HCT116 (cell line): ENCODE measurements at regions not wholly inside any gene's neighbourhood (a gene's known extent, or its start where the extent isn't known, plus 50 kb on each side); places are given as distances from the start of the nearest gene placed in this dataset.

ENCODE experiments used
- ATAC-seq: fragments of 200-7000 bp; cut with Tn5 transposase; 2 replicates; pipeline ENCODE4 v1.9.1; 2020; ENCODE audit warnings: mild to moderate bottlenecking, moderate library complexity
- BruUV-seq: library from RNA; stranded (reverse); fragments of 400-500 nt; replicated peaks from 2 replicates; lab custom pipeline; 2021; lab: Mats Ljungman, UMichigan
- CTCF ChIA-PET: fragments of 300-600 bp; sonication (Branson Sonifier 250); formaldehyde crosslinking; loops from one replicate; lab custom pipeline; 2021; ENCODE audit warnings: antibody characterized with exemption; lab: Charles Lee
- POLR2A ChIA-PET: fragments of 300-600, 350-600 bp; sonication (Branson Sonifier 250); formaldehyde crosslinking; loops from one replicate; lab custom pipeline; 2021; ENCODE audit warnings: antibody characterized with exemption; lab: Charles Lee
- RAD21 ChIA-PET, 2 experiments: fragments of 300-600 bp; sonication (Branson Sonifier 250); formaldehyde crosslinking; loops; one replicate each; lab custom pipeline; 2023; ENCODE audit warnings: low total read pairs in 2 of 2; ENCODE audit not compliant: uncharacterized antibody in 2 of 2, unreplicated experiment in 2 of 2, low non-redundant PET in 1 of 2; lab: Charles Lee
- DNase-seq: peaks from one replicate; pipeline ENCODE4 v3.0.0-alpha.2; 2010; ENCODE audit warnings: low read depth, low spot score
- H2AFZ ChIP-seq: fragments of 200-600 bp; shearing (Covaris generic), sonication (generic); 2 replicates; pipeline ENCODE4 v1.6.1; 2017; ENCODE audit warnings: low read depth, mixed run types, mixed read lengths, antibody characterized with exemption, low read length; ENCODE audit not compliant: poor library complexity, severe bottlenecking
- H3K27ac ChIP-seq: 2 replicates; pipeline ENCODE4 v1.5.1; 2012; ENCODE audit warnings: low read depth, low read length
- H3K27me3 ChIP-seq: fragments of 200-600 bp; sonication (generic); 2 replicates; pipeline ENCODE4 v1.6.1; 2016; ENCODE audit warnings: mixed run types, low read length, mixed read lengths; ENCODE audit not compliant: insufficient read depth
- H3K36me3 ChIP-seq, 2 experiments: fragments of 200-500 bp in 1 of 2; fragments of 200-600 bp in 1 of 2; sonication (Bioruptor generic) in 1 of 2; sonication (generic) in 1 of 2; 2 replicates each; pipeline versions ENCODE4 v1.5.1 to v1.6.1; 2014 to 2016; ENCODE audit warnings: low read length in 2 of 2, inconsistent platforms in 1 of 2, mixed read lengths in 1 of 2, mixed run types in 1 of 2; ENCODE audit not compliant: insufficient read depth in 2 of 2, control insufficient read depth in 1 of 2
- H3K4me1 ChIP-seq, 2 experiments: fragments of 200-600 bp in 1 of 2; sonication (generic) in 1 of 2; 2 replicates each; pipeline versions ENCODE4 v1.5.1 to v1.6.1; 2012 to 2017; ENCODE audit warnings: low read length in 2 of 2, inconsistent platforms in 1 of 2, mild to moderate bottlenecking in 1 of 2, mixed read lengths in 1 of 2, mixed run types in 1 of 2, moderate library complexity in 1 of 2; ENCODE audit not compliant: insufficient read depth in 2 of 2, control insufficient read depth in 1 of 2
- H3K4me2 ChIP-seq: fragments of 200-600 bp; sonication (generic); 2 replicates; pipeline ENCODE4 v1.6.1; 2017; ENCODE audit warnings: mixed run types, low read length, mixed read lengths
- H3K4me3 ChIP-seq, 2 experiments: fragments of 200-600 bp in 1 of 2; sonication (generic) in 1 of 2; replicated peaks in 1 of 2; 2 replicates each; pipeline ENCODE4 v1.5.1; 2011 to 2016; ENCODE audit warnings: low read length in 2 of 2, control low read depth in 1 of 2, low read depth in 1 of 2, mild to moderate bottlenecking in 1 of 2, mixed read lengths in 1 of 2, mixed run types in 1 of 2
- H3K79me2 ChIP-seq: fragments of 200-600 bp; sonication (generic); 2 replicates; pipeline ENCODE4 v1.6.1; 2017; ENCODE audit warnings: mild to moderate bottlenecking, mixed run types, low read length, moderate library complexity, mixed read lengths; ENCODE audit not compliant: insufficient read depth
- H3K9ac ChIP-seq: fragments of 200-600 bp; sonication (generic); 2 replicates; pipeline ENCODE4 v1.6.1; 2016; ENCODE audit warnings: low read length, mixed read lengths
- H3K9me2 ChIP-seq: fragments of 200-600 bp; sonication (generic), shearing (Covaris generic); 2 replicates; pipeline ENCODE4 v1.6.1; 2017; ENCODE audit warnings: mixed run types, mild to moderate bottlenecking, moderate library complexity; ENCODE audit not compliant: insufficient read depth
- H3K9me3 ChIP-seq, 2 experiments: fragments of 200-500 bp in 1 of 2; fragments of 200-600 bp in 1 of 2; sonication (Bioruptor generic) in 1 of 2; sonication (generic) in 1 of 2; 2 replicates each; pipeline ENCODE4 v1.6.1; 2014 to 2017; ENCODE audit warnings: low read length in 2 of 2, mixed read lengths in 2 of 2, inconsistent platforms in 1 of 2, low read depth in 1 of 2, mild to moderate bottlenecking in 1 of 2, mixed run types in 1 of 2, moderate library complexity in 1 of 2; ENCODE audit not compliant: control insufficient read depth in 1 of 2, insufficient read depth in 1 of 2
- H4K20me1 ChIP-seq: fragments of 200-600 bp; sonication (generic), shearing (Covaris generic); 2 replicates; pipeline ENCODE4 v1.6.1; 2017; ENCODE audit warnings: mixed run types, mild to moderate bottlenecking, moderate library complexity; ENCODE audit not compliant: insufficient read depth
- CBX3 ChIP-seq: IDR thresholded peaks from 2 replicates; pipeline ENCODE4 v1.6.1; 2012; ENCODE audit warnings: low read depth
- FOSL1 ChIP-seq: IDR thresholded peaks from 2 replicates; pipeline ENCODE4 v1.6.1; 2012; ENCODE audit warnings: low read depth
- POLR2A ChIP-seq: IDR thresholded peaks from 2 replicates; pipeline ENCODE4 v1.7.0; 2011; ENCODE audit warnings: borderline replicate concordance; ENCODE audit not compliant: insufficient read depth, insufficient read length; ENCODE audit errors: extremely low read depth
- SIN3A ChIP-seq: IDR thresholded peaks from 2 replicates; pipeline ENCODE4 v1.6.1; 2012; ENCODE audit warnings: low read depth
- TCF7L2 ChIP-seq: IDR thresholded peaks from 2 replicates; pipeline ENCODE4 v1.7.0; 2011; ENCODE audit warnings: borderline replicate concordance, inconsistent platforms; ENCODE audit not compliant: insufficient read depth, insufficient read length; ENCODE audit errors: extremely low read depth
- intact Hi-C: fragments of 100-400 bp; cut with micrococcal nuclease; formaldehyde crosslinking; loops from 2 replicates; pipeline ENCODE4 v1.10.0; 2022
- TF ChIP-seq, protein P1 (sequence below): IDR thresholded peaks from 2 replicates; pipeline ENCODE4 v1.6.1; 2012

DNA sequence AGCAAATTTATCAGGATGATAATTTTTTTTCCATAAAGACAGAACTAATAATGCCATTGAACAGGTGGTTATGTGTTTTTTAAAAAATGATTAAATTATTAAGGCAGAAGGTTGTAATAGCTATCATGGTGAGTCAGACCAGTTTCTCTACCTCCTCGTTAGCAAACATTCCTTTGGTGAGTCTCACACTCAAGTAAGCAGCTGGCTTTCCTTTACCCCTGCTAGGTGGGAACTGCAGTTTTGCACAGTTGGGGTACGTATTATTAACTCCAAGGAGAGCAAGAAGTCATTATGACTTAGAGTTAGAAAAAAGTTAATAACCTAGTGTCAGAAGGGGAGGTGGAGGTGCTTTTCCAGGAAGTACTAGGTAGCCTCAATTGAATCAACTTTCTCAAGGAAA is 165.3 kb downstream of the SNAPC1 start:
- Histone ChIP-seq H3K9me3 (no peaks in the 10 kb centered on the region), H3K36me3 (no peaks in the 10 kb centered on the region), H3K27ac (no peak overlapping the region), H3K4me2 (no peak overlapping the region), H2AFZ (no peak overlapping the region), H3K9ac (no peak overlapping the region)
- ATAC-seq, result no peak
- RAD21 ChIA-PET, result no interaction called here
- intact Hi-C loops, result no loop called here
- no peak for TF ChIP-seq POLR2A
- no peak for TF ChIP-seq CBX3
- TF ChIP-seq SIN3A, result no peak
- TF ChIP-seq FOSL1, result no peak
- TF ChIP-seq TCF7L2, result no peak
- TF ChIP-seq, all 23 proteins: peak for 0
- ChIA-PET CTCF (interaction anchor here (1.1 kb wide), 1 partner anchor 199 kb away, joined by 4 read pairs; no protein-coding TSS in a partner anchor), POLR2A (no interaction called here)
- peaks cover 59% of the 10 kb centered on the region for H3K27me3 ChIP-seq
- no peak for DNase-seq
- H3K4me3 ChIP-seq, result no peak overlapping the region
- no TSS peak for BruUV-seq
- H3K9me2 ChIP-seq, result no peaks in the 10 kb centered on the region
- H3K4me1 ChIP-seq, result no peaks in the 10 kb centered on the region
- H3K79me2 ChIP-seq, result no peaks in the 10 kb centered on the region
- H4K20me1 ChIP-seq, result no peaks in the 10 kb centered on the region

DNA sequence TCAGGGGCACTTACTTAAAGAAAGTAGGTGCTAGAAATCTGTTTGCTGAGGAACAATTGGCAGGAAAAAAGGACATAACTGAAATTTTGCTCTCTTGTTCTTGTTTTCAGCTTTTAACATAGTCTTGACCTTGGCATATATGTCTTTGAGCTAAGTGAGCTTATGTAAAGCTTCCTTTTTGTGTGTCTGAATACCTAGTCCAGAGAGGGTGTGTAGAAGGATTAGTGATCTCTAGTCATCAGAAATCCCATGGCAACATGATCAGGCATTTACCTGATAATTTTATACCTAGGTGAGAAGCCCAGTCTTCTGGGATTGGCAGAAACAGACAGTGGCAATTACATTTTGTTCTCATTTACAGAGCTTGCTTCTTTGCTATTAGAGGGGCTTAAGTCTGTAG is 166.1 kb downstream of the SNAPC1 start:
- intact Hi-C loops, result no loop called here
- POLR2A ChIA-PET, result no interaction called here
- H3K4me1 ChIP-seq, result no peaks in the 10 kb centered on the region

More for the DNA sequence above, 166.1 kb downstream of the SNAPC1 start:
- BruUV-seq, result no TSS peak
- Histone ChIP-seq H3K4me3 (no peak overlapping the region), H3K4me2 (no peak overlapping the region), H3K79me2 (no peaks in the 10 kb centered on the region), H3K27me3 (peaks cover 66% of the 10 kb centered on the region), H2AFZ (no peak overlapping the region), H3K9ac (no peak overlapping the region)
- no peak for DNase-seq
- no peak for ATAC-seq
- TF ChIP-seq, protein P1, sequence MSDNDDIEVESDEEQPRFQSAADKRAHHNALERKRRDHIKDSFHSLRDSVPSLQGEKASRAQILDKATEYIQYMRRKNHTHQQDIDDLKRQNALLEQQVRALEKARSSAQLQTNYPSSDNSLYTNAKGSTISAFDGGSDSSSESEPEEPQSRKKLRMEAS, result no peak
- no peak for TF ChIP-seq CBX3
- TF ChIP-seq FOSL1, result no peak
- TF ChIP-seq, all 23 proteins: peak for 0
- H3K9me3 ChIP-seq, result no peaks in the 10 kb centered on the region
- H3K27ac ChIP-seq, result no peak overlapping the region
- H3K36me3 ChIP-seq, result no peaks in the 10 kb centered on the region
- CTCF ChIA-PET, result interaction anchor here (1.1 kb wide), 1 partner anchor 198 kb away, joined by 4 read pairs; no protein-coding TSS in a partner anchor
- RAD21 ChIA-PET, result no interaction called here
- H4K20me1 ChIP-seq, result no peaks in the 10 kb centered on the region
- H3K9me2 ChIP-seq, result no peaks in the 10 kb centered on the region
